Spleen (tissue), 11 donors: ENCODE measurements at regions not wholly inside any gene's neighbourhood (a gene's known extent, or its start where the extent isn't known, plus 50 kb on each side); places are given as distances from the start of the nearest gene placed in this dataset.

Experiments used
- DNase-seq: peaks from one replicate; pipeline ENCODE4 v3.0.0-alpha.2; 2020
- H3K27ac ChIP-seq, 8 donors: fragments of 200-600 bp; sonication (generic) in 7 of 8; 1 replicate in 4 of 8; 2 replicates in 4 of 8; pipeline versions ENCODE4 v1.5.0 to v1.8.0; 2016 to 2021; ENCODE audit warnings: inconsistent platforms in 4 of 8, mild to moderate bottlenecking in 4 of 8, moderate library complexity in 1 of 8
- H3K27me3 ChIP-seq, 7 donors: fragments of 200-600 bp; sonication (generic) in 6 of 7; replicated peaks in 1 of 7; 1 replicate in 4 of 7; 2 replicates in 3 of 7; pipeline versions ENCODE4 v1.5.0 to v1.8.0; 2016 to 2021; ENCODE audit warnings: inconsistent platforms in 3 of 7, mild to moderate bottlenecking in 1 of 7
- H3K36me3 ChIP-seq, 6 donors: fragments of 200-600 bp; sonication (generic) in 5 of 6; 1 replicate in 4 of 6; 2 replicates in 2 of 6; pipeline versions ENCODE4 v1.5.0 to v1.8.0; 2016 to 2021; ENCODE audit warnings: inconsistent platforms in 2 of 6
- H3K4me1 ChIP-seq, 6 donors: fragments of 200-600 bp; sonication (generic) in 5 of 6; 1 replicate in 3 of 6; 2 replicates in 3 of 6; pipeline versions ENCODE4 v1.5.0 to v1.8.0; 2016 to 2021; ENCODE audit warnings: inconsistent platforms in 3 of 6
- H3K4me3 ChIP-seq, 8 donors: fragments of 200-600 bp; sonication (generic) in 7 of 8; 1 replicate in 4 of 8; 2 replicates in 4 of 8; pipeline versions ENCODE4 v1.5.0 to v1.8.0; 2016 to 2021; ENCODE audit warnings: inconsistent platforms in 4 of 8, mild to moderate bottlenecking in 4 of 8, moderate library complexity in 2 of 8
- H3K9me3 ChIP-seq, 8 donors: fragments of 200-600 bp; sonication (generic) in 7 of 8; 1 replicate in 4 of 8; 2 replicates in 4 of 8; pipeline versions ENCODE4 v1.5.0 to v1.8.0; 2016 to 2021; ENCODE audit warnings: inconsistent platforms in 4 of 8
- CTCF ChIP-seq, 11 experiments: fragments of 200-600 bp in 7 of 11; fragments of 450-650 bp in 4 of 11; sonication (generic) in 4 of 11; IDR thresholded peaks in 8 of 11; conservative IDR thresholded peaks in 3 of 11; 1 replicate in 7 of 11; 2 replicates in 4 of 11; pipeline versions ENCODE4 v1.4.0 to v1.8.0; 2016 to 2021; ENCODE audit warnings: antibody characterized with exemption in 11 of 11, inconsistent platforms in 4 of 11, mild to moderate bottlenecking in 1 of 11
- POLR2A ChIP-seq, 3 donors: fragments of 450-650 bp; IDR thresholded peaks; one replicate each; pipeline ENCODE4 v1.5.1; 2017; ENCODE audit warnings: antibody characterized with exemption in 3 of 3, mild to moderate bottlenecking in 1 of 3
- POLR2AphosphoS5 ChIP-seq, 3 donors: sonication (generic); formaldehyde crosslinking; IDR thresholded peaks; one replicate each; pipeline ENCODE4 v1.5.1; 2017; ENCODE audit warnings: antibody characterized with exemption in 3 of 3
- WGBS, 5 donors: extraction: QIAGEN DNeasy Blood & Tissue Kit in 3 of 5; methylation state at CpG; one replicate each; pipeline versions ENCODE4 v1.1.5 to v1.1.7; 2013 to 2018; 5-methylcytosine and 5-hydroxymethylcytosine counted together
- intact Hi-C: fragments of 100-400 bp; cut with DNase I; formaldehyde crosslinking; loops from one replicate; pipeline ENCODE4 v1.15.0; 2023; ENCODE audit warnings: low total_unique reads
- donor health status: healthy with polysubstance abuse.
- donor health status: DM: no; HTN: no; CAD: no; lungs with moderate emphysema.
- donor health status: DM: no; HTN: no; CAD: no.
- donor health status: Bipolar disorder and iron deficiency.
- donor health status: healthy.
- donor health status: DM: no; HTN: no; CAD: no.
- donor health status: DM: yes; HTN: yes; CAD: no.

GRCh38 chr2:78553866-78554647 is 471.4 kb upstream of the REG3G start:
- H3K27ac ChIP-seq = no peak overlapping the region
- 44 to 65% (median 47%) methylated on average over 3 of the region's 3 CpGs for WGBS, 5 donors
- no peaks in the 10 kb centered on the region for H3K36me3 ChIP-seq
- intact Hi-C loops = no loop called here
- TF ChIP-seq CTCF (IDR thresholded peaks at IDR 0.05 in 8 of 11, conservative IDR thresholded peaks at IDR 0.05 in 3 of 11) (no peak), POLR2A (IDR thresholded peaks at IDR 0.05) (no peak), POLR2AphosphoS5 (IDR thresholded peaks at IDR 0.05) (no peak)
- no peaks in the 10 kb centered on the region for H3K27me3 ChIP-seq
- no peak for DNase-seq
- peaks cover 0 to 15% (median 0%) of the 10 kb centered on the region in 8 donors for H3K9me3 ChIP-seq
- H3K4me3 ChIP-seq = no peak overlapping the region
- no peaks in the 10 kb centered on the region for H3K4me1 ChIP-seq

- intact Hi-C loops = no loop called here
- no peaks in the 10 kb centered on the region for H3K27me3 ChIP-seq
- no peaks in the 10 kb centered on the region for H3K4me1 ChIP-seq
- no peak for TF ChIP-seq CTCF (IDR thresholded peaks at IDR 0.05 in 8 of 11, conservative IDR thresholded peaks at IDR 0.05 in 3 of 11)
- TF ChIP-seq POLR2A (IDR thresholded peaks at IDR 0.05) = no peak
- no peak for TF ChIP-seq POLR2AphosphoS5 (IDR thresholded peaks at IDR 0.05)
- no peaks in the 10 kb centered on the region for H3K9me3 ChIP-seq
- no peaks in the 10 kb centered on the region for H3K36me3 ChIP-seq
- H3K4me3 ChIP-seq = no peak overlapping the region
- DNase-seq = no peak
- H3K27ac ChIP-seq = no peak overlapping the region
Measured at GRCh38 chr2:78561876-78562275, 463.6 kb upstream of the REG3G start.

- no peak for DNase-seq
- Histone ChIP-seq H3K9me3 (peaks cover 0 to 9% (median 0%) of the 10 kb centered on the region in 8 donors), H3K4me3 (no peak overlapping the region), H3K27ac (no peak overlapping the region), H3K27me3 (no peaks in the 10 kb centered on the region), H3K36me3 (no peaks in the 10 kb centered on the region), H3K4me1 (no peaks in the 10 kb centered on the region)
- intact Hi-C loops = no loop called here
- TF ChIP-seq POLR2AphosphoS5 (IDR thresholded peaks at IDR 0.05) (no peak), CTCF (IDR thresholded peaks at IDR 0.05 in 8 of 11, conservative IDR thresholded peaks at IDR 0.05 in 3 of 11) (no peak), POLR2A (IDR thresholded peaks at IDR 0.05) (no peak)
Measured at GRCh38 chr2:78564666-78565065, 460.8 kb upstream of the REG3G start.

- Histone ChIP-seq H3K4me1 (no peaks in the 10 kb centered on the region), H3K4me3 (no peak overlapping the region), H3K27ac (no peak overlapping the region), H3K27me3 (no peaks in the 10 kb centered on the region), H3K36me3 (no peaks in the 10 kb centered on the region), H3K9me3 (peaks cover 0 to 9% (median 0%) of the 10 kb centered on the region in 8 donors)
- 72 to 77% (median 74%) methylated on average over 6 of the region's 6 CpGs for WGBS, 5 donors
- no peak for DNase-seq
- intact Hi-C loops = no loop called here
- TF ChIP-seq POLR2AphosphoS5 (IDR thresholded peaks at IDR 0.05) (no peak), CTCF (IDR thresholded peaks at IDR 0.05 in 8 of 11, conservative IDR thresholded peaks at IDR 0.05 in 3 of 11) (no peak), POLR2A (IDR thresholded peaks at IDR 0.05) (no peak)
Measured at GRCh38 chr2:78568782-78569373, 456.6 kb upstream of the REG3G start.
